CD4-positive, alpha-beta T cell treated with Interferon gamma for 1 hour (primary cell): ENCODE measurements at regions not wholly inside any gene's neighbourhood (a gene's known extent, or its start where the extent isn't known, plus 50 kb on each side); places are given as distances from the start of the nearest gene placed in this dataset.

Experiments used
- DNase-seq: peaks from one replicate; pipeline ENCODE4 v3.0.0-alpha.2; 2020

DNA sequence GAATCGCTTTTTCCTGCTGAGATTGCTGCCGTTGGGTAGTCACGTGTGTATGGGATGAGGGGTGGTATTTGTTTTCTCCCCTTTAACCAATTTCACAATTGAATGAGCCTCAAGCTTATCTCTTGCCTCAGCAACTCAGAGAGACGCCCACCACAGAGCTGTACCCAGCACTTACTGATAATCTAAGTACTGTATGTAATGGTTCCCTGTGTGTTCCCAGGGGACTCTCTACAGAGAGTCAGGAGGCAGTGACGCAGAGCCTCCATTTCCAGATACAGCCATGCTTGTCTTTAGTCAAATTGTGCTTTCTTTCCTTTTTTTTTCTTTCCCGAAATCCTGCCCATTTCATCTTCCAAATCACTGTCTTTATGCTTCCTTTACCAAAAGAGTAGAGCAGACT lies 1102.1 kb upstream of the KLHL29 start:
- no peak for DNase-seq

DNA sequence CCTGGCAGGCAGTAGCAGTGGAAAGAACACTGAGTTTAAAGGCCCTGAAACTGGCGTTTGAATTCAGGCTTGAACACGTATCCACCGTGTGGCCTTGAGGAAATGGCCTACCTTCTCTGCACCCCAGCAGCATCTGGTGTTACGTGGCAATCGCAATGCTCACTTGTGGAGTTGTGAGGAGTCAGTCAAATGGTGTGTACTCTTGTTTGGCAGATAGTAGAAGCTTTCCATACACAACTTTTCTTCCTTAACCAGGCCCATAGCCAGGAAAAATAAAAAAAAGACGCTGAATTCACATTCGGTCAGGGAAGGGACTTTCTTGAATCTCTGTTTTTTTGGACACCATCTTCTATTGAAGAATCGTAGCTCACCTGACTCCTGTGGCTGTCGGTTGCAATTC lies 1101.5 kb upstream of the KLHL29 start:
- DNase-seq, result no peak

DNA sequence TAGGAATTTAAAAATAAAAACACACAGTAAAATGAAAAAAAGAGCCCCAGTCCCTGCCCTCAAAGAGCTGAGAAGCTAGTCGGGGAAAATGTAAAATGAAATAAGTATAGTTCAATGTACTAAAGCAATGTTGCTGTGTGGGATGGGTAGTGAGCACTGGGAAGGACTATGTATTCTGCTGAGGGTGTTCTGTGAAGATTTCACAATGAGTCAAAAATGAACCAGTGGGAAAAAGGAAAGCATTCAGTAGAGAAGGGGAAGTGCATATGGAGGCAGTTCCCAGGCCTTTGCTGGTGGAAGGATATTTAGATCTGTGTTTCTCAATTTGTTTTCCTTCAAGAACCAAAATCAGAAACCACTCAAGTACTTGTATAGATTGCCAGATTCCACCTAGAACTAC lies 1094.7 kb upstream of the KLHL29 start:
- DNase-seq, result no peak

DNA sequence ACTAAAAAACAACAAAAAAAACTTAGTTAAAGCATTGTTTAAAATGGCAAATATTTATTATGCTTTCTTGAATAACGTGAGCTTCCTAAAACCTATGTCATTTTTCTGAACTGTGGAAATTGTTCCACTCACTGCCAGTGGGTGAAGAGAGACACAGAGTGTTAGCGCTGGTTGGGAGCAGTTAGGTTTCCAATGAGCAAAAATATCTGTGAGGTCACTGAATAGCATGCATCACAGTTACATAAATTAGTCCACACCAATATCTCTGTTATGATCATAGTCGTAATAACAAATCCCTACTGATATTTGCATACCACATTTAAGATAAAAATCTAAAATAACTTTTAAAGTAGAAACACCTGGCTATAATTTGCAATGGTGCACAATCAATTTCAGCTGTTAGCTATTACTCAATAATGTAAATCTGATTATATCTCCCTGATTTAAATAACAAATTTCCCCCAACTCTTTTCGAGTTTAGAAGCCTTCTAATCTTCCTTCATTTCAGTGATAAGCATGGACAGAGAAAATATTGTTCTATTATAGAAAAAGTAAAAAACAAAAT lies 1094.0 kb upstream of the KLHL29 start:
- no peak for DNase-seq

DNA sequence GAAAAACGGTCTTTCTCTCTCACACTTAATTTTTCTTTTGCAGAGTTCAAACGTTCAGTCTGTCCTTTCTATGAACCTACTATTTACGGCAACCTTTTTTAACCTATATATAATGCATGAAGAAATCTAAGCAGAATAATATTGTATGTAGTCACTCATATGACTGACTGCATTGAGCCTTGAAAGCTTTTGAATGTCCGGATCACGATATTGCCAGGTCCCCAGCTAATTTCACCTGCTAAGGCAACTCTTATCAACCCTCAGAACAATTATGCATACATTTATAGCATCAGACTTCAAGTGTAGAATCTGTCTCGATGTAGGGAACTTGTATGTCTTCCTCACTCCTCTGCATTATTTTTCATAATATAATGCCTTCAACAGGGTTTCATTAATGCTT lies 1083.8 kb upstream of the KLHL29 start:
- DNase-seq, result no peak

DNA sequence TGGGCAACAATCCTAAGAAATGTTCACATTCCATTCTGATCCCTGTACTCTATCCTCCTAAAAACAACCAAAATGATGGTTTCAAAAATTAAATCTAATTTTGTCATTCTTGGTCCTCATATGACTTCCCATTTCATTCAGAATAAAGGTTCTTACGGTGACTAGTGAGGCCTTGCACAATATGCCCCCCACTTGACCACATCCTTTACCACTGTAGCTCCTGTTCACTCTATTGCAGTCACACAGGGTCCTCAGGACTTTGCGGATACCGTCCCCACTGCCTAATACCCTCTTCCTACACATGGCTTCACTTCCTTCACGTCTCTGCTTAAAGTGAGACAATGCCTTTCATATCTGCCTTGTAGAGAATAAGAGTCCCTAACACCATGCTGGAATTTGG lies 1058.7 kb upstream of the KLHL29 start:
- no peak for DNase-seq

DNA sequence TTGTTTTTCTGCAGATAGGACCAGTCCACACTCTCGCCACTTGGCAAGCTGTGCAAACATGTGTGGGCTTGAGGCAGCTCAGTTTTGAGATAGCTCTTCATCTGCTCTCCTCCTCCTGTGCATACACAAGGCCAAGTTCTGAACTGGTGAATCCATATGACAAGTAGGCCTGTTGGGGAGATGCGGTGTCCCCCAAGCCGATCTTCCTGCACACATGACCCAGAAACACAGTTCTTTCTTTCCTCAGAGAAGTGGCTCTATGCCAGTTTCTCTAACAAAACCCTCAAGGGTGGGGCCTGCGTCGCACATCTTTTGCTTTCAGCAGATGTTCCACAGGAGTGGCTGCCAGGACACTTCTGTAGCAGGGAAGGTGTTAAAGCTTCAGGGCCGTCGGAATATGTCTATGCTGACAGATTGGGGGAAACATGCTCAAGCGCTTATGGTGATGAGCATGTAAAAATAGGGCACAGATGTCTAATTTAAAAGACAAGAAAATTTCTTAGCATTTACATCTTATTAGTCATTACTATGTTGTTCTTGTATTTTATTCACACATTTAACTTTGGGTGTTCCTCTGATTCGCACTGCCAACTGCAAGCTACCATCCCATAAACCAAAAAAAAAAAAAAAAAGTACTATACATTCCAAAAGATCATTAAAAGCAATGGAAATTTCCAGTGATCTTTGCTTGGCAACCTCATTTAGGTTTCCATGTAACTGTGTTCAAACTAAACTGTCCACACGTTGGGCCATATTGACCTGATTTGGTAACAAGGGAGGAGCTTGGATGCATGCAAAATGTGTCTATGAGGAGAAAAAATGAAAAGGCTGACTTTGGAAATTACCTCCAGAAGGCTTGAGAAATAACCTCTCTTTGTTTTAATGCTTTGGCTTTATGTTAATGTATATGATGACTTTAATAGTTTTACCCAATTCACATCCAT lies 1055.5 kb upstream of the KLHL29 start:
- DNase-seq, result no peak

DNA sequence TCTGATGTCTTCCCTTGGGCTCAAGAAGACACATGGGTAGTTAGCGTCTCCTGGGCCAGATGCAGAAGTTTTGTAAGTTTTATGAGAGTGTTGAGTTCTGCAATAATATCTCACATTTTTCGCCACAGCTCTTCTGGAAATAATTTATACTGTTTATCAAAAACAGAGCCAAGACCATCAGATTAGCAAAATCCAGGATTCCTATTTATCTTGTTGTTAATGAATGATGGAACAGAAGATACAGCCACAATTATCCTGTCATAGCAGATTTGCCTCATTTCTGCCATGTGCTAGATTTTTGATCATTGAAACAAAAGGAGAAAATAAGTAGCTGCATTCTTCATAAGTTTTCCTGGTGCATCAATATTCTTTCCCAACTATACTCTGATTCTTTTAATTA lies 1048.6 kb upstream of the KLHL29 start:
- no peak for DNase-seq

DNA sequence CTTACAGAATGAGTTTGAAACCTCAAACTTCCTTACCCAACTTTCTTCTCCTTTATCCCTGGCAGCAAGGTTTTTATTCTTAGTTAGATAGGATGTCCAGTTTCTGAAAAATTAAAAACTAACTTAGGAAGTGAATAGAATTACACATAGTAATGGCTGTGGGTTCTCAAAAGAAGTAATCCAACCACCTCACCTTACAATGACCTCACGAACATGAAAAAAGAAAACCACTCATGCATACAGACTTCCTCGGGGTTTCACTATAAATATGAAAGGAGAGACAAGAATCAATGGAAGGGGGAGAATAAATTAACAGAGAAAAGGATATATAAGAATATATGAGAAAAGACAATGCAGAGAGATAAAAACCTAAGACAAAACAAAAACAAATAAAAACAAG lies 1044.3 kb upstream of the KLHL29 start:
- no peak for DNase-seq

DNA sequence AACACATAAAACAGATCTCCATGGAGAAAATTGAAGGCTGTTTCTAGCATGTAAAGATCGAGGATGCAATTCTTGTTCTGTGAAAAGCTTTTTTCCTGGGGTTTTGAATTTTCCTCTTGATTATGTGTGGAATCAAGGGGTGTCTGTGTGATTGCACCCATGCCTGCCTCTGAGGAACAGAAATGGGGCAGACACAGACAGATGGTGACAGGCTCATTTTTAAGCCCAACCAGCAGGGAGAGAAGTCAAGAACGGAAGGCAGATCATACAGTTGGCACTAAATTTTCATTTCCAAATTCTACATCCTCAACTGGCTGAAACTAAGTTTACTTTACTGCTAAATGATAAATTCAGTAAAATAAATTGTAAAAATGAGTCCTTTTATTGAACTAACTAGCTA lies 1037.7 kb upstream of the KLHL29 start:
- no peak for DNase-seq

DNA sequence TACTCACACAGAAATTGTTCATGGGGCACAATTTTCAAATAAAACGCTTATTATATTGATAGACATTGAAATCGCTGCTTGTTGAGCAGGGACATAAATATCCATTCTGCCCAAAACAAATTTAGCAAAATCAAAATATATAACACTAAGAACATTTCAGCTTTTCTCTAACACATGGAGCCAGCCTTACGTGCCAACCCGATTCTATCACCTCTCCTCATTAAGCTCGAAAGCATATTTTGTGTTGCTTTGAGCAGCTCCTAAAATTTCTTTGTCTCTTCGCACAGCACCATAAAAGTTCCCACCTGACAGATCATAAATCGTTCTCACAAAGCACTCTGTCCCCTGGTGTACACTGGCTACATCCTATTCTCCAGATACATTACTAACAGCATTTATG lies 1034.4 kb upstream of the KLHL29 start:
- no peak for DNase-seq

DNA sequence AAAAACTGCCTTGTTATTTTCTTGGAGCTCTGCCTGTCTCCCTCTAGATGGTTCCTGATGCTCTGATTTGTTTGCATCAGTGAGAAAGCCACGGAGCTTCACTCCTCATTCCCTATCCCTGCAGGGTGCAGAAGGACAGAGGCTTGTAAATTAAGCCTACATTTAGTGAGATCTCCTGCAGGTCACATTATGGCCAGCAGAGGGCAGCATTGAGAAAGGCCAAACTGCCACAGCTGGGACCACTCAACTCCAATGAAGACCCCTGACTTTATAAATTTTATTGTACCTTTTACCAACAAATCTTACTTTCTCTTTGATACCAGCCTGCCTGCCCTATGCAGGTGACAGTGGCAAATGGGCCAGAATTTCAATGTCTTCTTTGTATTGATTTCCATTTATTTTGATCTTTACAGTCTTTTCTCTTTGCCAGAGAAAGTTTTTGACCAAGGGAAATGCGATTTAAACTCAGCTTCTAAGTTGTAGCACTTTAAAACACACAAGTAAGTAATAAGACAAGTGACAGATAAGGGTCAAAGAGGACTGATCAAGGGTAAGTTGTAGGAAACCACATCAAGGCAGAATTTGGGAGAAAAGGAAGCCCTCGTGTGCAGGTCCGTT lies 1029.1 kb upstream of the KLHL29 start:
- no peak for DNase-seq

DNA sequence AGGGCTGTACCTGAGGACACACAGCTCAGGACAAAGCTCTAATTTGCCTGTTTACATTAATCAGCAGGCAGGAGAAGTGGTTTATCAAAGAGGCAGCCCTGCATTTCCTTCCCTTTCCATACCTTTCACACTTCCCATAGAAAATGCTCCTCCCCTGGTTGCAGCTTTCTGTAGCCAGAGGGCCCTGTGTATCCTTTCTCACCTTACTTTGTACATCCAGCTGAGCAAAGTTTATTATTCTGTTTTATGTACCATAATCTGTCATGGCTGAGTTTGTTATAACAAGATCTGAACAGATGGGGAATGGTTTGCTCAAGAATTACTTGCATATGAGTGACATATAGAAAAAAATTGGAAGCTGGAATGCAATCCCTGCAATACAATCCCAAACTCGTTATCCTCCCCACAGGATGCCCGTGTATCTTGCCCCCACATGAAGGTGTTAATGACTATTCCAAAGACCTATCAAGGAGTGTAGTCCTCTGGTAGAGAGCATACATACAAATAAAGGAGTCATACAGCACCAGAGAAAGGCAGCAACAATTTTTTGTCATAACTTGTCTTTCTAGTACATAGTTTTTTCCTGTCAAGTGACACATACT lies 1025.8 kb upstream of the KLHL29 start:
- no peak for DNase-seq

DNA sequence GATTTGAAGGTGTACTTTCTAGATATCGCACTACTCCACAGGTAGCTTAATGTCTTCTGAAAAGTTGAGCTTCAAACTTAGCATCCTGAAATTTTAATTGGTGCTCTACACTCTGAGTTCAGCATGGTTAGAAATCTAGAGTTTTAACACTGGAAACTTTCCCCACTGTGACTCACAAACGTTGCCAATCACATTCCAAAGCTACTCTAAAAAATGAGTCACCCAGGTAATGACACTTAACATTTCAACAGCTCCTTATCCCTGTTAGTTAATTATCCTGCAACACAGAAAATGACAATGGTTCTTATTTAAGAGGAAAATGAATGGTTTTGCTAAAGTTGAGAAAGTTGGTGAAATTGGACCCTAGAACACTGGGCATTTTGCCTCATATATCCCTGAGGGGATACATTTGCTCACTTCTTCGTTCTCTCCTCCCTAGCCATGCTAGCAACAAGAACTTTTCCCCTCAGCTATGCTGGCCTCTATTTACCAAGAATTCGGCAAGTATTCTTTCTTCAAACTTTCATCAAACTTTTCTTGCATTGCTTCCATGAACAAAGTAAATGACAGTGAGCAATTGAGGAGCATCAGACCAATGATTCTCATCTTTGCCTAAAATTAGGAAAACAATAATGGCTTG lies 1024.1 kb upstream of the KLHL29 start:
- no peak for DNase-seq

DNA sequence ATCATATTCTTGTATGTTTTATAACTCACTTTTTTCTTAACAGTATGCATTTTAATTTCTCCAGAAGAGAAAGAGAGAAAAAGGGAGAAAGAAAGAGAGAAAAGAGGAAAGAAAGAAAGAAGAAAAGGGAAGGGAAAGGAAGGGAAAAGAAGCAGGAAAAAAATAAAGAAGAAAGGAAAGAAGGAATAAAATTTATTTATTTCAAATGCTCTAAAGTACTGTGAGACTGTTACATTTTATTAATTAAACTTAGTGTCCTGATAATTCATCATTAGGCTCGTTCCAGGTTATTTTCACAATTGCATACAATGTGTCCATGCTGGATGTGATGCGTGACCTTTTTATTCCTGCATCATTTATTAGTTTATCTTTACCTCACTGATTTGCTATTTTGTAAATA lies 1023.4 kb upstream of the KLHL29 start:
- no peak for DNase-seq

DNA sequence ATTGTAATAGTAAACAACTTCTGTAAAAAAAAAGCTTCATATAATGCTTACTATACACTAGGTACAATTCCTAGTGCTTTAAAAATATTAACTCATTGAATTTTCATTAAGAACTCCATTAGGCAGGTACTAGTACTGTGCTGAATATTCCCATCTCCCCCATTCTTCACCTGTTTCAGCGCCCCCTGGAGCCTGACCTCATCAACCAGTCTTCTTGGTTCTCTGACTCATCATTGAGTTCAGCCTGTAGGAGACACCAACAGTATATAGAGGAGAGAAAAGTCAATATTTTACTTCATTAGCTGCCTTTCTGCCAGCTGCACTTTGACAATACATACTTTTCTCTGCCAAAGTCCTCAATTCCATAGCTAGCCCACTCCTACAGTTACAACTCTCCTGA lies 1009.9 kb upstream of the KLHL29 start:
- no peak for DNase-seq

DNA sequence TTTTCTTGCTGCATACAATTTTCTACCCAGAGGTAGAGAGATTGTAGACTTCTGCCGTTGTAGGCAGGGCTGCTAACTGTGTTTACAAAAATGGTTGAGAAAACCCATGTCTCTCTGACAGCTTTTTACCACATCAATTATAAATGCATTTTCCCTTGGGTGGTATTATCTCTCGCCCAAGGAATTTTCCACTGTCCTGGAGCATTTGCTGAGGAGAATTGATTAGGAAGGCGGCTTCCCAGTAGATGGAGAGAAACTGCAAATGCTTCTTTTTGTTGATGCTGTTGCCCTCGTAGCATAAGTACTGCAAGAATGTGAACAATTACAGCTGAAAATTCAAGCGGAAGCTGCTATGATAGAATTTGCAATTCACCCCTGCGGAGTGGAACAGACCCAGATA lies 1007.7 kb upstream of the KLHL29 start:
- no peak for DNase-seq

DNA sequence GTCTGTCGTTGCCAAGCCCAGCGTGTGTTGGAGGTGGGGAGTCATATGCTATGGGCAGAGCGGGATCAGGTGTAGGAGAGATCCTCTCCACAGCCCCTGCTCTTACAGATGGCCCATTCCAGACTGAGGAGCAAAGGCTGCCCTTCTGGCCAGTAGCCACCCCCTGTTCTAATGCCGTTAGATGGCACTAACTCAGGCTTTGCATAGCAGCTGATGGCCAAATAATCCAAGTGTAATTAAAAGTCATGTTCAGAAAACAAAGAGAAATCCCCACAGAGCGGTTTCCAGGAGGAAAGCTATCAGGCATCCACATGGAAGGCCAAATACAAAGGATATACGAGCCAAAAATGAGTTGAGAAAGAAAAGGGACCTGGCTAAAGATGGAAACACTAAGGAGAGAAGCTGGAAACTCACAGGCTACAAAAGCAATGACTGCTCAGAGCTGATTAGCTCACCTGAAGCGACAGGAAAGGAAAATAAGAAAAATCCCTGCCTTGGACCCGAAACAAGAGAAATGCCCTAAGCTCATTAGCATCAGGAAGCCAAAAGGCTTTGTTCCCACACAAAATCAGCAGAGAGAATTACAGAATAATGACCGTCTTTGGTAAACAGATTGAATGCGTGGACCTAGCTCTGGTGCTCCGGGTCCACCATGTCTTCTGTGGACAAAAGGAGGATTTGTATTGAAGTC lies 1002.4 kb upstream of the KLHL29 start:
- no peak for DNase-seq

DNA sequence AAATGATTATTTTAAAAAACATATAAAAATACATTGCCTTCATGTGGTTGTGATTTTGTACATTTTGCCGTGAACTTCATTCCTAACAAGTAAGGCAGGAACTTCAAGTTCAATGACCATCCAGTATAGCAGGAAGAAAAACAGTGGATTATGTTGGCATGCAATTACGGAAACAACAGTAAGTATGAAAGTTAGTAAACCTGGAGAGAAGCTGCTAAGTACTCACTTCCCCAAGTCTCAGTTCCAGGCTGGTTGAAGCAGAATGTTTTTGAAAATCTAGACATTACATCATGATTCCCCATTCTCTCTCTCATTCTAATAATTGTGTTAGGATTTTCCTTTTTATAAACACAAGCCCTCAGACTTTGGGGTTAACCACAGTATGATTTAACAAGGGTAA lies 987.1 kb upstream of the KLHL29 start:
- no peak for DNase-seq

DNA sequence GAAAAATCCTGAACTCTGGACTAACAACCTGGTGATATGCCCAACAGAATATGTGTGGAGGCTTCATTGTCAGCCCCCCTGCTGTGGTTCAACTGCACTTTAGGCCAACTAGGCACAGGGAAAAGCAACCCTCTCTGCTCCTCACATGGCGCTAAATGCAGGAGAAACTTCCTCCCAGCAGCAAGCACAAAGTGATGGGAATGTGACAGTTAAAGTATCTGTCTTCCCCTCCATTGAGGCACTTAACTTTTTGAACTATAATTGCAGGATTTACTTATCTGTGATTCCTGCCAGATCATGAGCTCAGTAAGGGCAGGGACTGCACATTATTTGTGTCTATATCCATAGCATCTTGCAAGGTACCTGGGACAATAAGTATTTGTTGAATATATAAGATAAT lies 981.2 kb upstream of the KLHL29 start:
- no peak for DNase-seq

DNA sequence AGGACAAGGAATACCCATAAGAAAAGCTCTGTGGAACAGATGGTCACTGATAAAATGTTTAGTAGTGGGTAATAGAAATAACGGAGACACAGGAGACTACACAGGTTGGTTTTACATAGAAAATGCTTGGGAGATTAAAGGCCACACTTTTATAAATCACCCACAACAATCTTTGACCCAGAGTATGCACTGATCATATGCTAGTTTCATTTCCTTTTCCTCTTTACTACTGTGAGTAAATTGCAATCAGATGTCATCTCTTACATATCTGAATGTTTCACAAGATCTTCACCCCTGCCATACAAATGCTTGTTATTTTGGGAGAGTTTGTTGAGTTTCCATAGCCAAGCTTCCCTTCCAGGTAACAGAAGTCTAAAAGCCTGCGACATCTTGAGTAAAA lies 978.4 kb upstream of the KLHL29 start:
- DNase-seq, result no peak

DNA sequence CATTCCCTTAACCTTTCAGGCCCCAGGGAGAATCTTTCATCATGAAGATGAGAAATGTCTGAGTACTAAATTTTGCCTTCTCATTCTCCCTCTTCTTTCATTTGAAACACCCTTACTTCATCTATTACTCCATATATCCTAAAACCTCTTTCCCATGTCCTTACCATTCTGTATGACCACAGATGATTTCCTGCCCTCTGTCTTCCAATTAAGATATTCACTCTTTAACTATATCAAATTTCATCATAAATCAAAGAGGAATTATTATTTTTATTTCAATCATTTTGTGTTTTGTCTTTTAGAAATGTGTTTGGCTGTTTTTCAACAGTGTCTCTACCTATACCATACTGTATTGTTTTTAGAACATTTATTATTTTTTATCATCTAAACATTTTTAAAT lies 964.9 kb upstream of the KLHL29 start:
- DNase-seq, result no peak

DNA sequence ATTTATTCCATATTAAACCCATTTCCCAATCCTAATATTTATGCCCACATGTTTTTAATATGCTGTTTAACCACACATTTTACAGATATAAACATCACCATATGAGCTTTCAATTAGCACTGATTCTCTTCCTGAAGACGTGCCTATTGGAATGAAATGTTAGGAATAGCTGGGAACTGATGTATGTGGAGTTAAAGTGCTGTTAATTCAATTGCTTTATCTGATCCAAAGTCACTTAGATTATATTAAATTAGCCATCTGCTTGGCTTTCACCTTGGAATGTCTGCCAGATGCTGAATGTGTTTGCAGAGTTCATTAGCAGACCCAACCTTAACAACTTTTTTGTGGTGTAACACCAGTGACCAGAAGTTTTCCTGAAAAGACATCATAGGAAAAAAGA lies 942.9 kb upstream of the KLHL29 start:
- no peak for DNase-seq
